NT2/D1 (cell line): ENCODE measurements at regions not wholly inside any gene's neighbourhood (a gene's known extent, or its start where the extent isn't known, plus 50 kb on each side); places are given as distances from the start of the nearest gene placed in this dataset.

Experiments used
- DNase-seq: peaks from one replicate; pipeline ENCODE4 v3.0.0-alpha.2; 2011; ENCODE audit warnings: low read depth, low spot score
- H3K27me3 ChIP-seq: 2 replicates; pipeline ENCODE4 v1.6.0; 2011; ENCODE audit warnings: mild to moderate bottlenecking; ENCODE audit not compliant: insufficient read length, insufficient read depth
- H3K36me3 ChIP-seq: 2 replicates; pipeline ENCODE4 v1.6.1; 2011; ENCODE audit warnings: mild to moderate bottlenecking, low read length, mixed read lengths; ENCODE audit not compliant: insufficient read depth, insufficient read length
- H3K4me1 ChIP-seq: 2 replicates; pipeline ENCODE4 v1.5.1; 2011; ENCODE audit not compliant: insufficient read depth, insufficient read length
- H3K4me3 ChIP-seq: 2 replicates; pipeline ENCODE4 v1.5.1; 2011; ENCODE audit warnings: low read depth; ENCODE audit not compliant: insufficient read length
- H3K9ac ChIP-seq: 2 replicates; pipeline ENCODE4 v1.6.0; 2011; ENCODE audit warnings: low read depth; ENCODE audit not compliant: insufficient read length
- H3K9me3 ChIP-seq: 2 replicates; pipeline ENCODE4 v1.5.1; 2011; ENCODE audit warnings: mild to moderate bottlenecking, low read length; ENCODE audit not compliant: insufficient read depth
- SUZ12 ChIP-seq: IDR thresholded peaks from 2 replicates; pipeline ENCODE4 v1.6.1; 2011; ENCODE audit not compliant: insufficient read length, insufficient read depth; ENCODE audit errors: extremely low read depth
- YY1 ChIP-seq: IDR thresholded peaks from 2 replicates; pipeline ENCODE4 v1.6.1; 2011; ENCODE audit not compliant: insufficient read length, insufficient read depth
- ZNF274 ChIP-seq: IDR thresholded peaks from 2 replicates; pipeline ENCODE4 v1.6.1; 2011; ENCODE audit warnings: mild to moderate bottlenecking, low read depth, low read length

DNA sequence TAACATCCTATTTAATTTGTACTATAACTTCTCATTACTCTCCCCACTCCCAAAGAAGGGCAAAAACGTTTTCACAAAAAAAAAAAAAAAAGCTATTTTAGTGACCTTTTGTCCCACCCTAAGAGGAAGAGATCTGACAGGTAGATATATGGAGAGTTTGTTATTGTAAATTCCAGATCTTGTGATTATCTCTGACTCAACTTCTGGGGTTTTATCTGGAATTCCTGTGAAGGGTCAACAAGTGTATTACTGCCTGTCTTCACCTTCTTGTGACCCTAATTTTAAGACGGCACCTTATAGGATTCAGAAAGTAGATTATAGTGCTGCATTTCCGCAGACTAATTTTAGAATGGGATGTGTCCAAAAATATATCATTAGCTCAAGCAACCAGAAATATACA lies 205.9 kb upstream of the CDIN1 start:
- Histone ChIP-seq H3K36me3 (no peaks in the 10 kb centered on the region), H3K4me1 (no peaks in the 10 kb centered on the region), H3K9ac (no peak overlapping the region), H3K9me3 (no peaks in the 10 kb centered on the region), H3K27me3 (no peaks in the 10 kb centered on the region), H3K4me3 (no peak overlapping the region)
- TF ChIP-seq YY1 = no peak
- no peak for DNase-seq

DNA sequence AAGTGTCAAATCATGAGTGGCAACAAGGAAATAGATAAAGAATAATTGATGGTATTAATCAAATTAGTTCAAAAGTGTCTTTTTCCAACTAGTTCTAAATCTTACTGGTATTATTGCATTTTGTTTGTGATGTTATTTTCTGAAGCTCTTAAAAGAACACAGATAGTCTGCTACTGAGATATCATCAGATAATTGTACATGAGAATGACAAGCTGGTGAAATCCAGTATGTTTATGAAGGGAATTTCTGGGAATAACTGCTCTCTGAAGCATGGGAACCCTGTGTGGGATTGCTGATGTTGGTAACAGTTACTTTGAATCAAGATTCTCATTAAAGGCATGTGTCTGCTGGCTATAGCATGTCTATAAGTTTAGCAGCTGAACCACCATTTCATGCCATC lies 190.3 kb upstream of the CDIN1 start:
- no peak overlapping the region for H3K4me3 ChIP-seq
- no peaks in the 10 kb centered on the region for H3K4me1 ChIP-seq
- no peak overlapping the region for H3K9ac ChIP-seq
- no peaks in the 10 kb centered on the region for H3K9me3 ChIP-seq
- H3K27me3 ChIP-seq = no peaks in the 10 kb centered on the region
- H3K36me3 ChIP-seq = no peaks in the 10 kb centered on the region
- DNase-seq = no peak
- TF ChIP-seq SUZ12 (no peak), ZNF274 (no peak), YY1 (no peak)

GRCh38 chr15:36390491-36390890 lies 188.9 kb upstream of the CDIN1 start:
- no peaks in the 10 kb centered on the region for H3K27me3 ChIP-seq
- no peaks in the 10 kb centered on the region for H3K36me3 ChIP-seq
- no peak for DNase-seq
- H3K9ac ChIP-seq = no peak overlapping the region
- H3K9me3 ChIP-seq = no peaks in the 10 kb centered on the region
- H3K4me1 ChIP-seq = no peaks in the 10 kb centered on the region
- H3K4me3 ChIP-seq = no peak overlapping the region
- no peak for TF ChIP-seq ZNF274
- no peak for TF ChIP-seq SUZ12

GRCh38 chr15:36392676-36393266 lies 186.7 kb upstream of the CDIN1 start:
- Histone ChIP-seq H3K9me3 (no peaks in the 10 kb centered on the region), H3K4me3 (no peak overlapping the region), H3K4me1 (no peaks in the 10 kb centered on the region), H3K27me3 (no peaks in the 10 kb centered on the region), H3K9ac (no peak overlapping the region), H3K36me3 (no peaks in the 10 kb centered on the region)
- no peak for TF ChIP-seq YY1
- TF ChIP-seq SUZ12 = no peak
- TF ChIP-seq ZNF274 = no peak
- no peak for DNase-seq

GRCh38 chr15:36398212-36398611 lies 181.2 kb upstream of the CDIN1 start:
- H3K36me3 ChIP-seq = no peaks in the 10 kb centered on the region
- no peak overlapping the region for H3K9ac ChIP-seq
- H3K4me3 ChIP-seq = no peak overlapping the region
- H3K27me3 ChIP-seq = no peaks in the 10 kb centered on the region
- DNase-seq = no peak
- TF ChIP-seq SUZ12 = no peak
- no peak for TF ChIP-seq ZNF274
- TF ChIP-seq YY1 = no peak
- no peaks in the 10 kb centered on the region for H3K9me3 ChIP-seq
- no peaks in the 10 kb centered on the region for H3K4me1 ChIP-seq

DNA sequence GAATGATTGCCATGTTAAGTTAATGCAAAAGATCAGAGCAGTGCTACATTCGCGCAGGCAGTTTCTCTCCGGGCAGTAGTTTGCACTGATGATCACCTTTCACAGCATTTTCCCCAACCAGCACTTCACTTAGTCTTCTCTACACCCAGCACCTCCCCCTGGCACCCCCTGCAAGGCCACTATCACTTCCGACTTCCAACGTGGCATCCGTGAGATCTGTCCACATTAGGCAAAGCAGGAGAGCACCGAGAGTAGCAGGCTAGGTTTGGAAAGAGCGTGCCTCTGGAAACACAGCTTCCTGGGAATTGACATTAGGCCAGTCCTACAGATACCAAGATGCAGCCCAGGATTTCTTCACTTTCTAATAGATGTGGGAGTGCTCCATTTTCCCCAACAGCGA lies 180.2 kb upstream of the CDIN1 start:
- no peak for TF ChIP-seq YY1
- Histone ChIP-seq H3K9me3 (no peaks in the 10 kb centered on the region), H3K4me1 (no peaks in the 10 kb centered on the region), H3K36me3 (no peaks in the 10 kb centered on the region), H3K9ac (no peak overlapping the region), H3K27me3 (no peaks in the 10 kb centered on the region), H3K4me3 (no peak overlapping the region)
- no peak for DNase-seq

DNA sequence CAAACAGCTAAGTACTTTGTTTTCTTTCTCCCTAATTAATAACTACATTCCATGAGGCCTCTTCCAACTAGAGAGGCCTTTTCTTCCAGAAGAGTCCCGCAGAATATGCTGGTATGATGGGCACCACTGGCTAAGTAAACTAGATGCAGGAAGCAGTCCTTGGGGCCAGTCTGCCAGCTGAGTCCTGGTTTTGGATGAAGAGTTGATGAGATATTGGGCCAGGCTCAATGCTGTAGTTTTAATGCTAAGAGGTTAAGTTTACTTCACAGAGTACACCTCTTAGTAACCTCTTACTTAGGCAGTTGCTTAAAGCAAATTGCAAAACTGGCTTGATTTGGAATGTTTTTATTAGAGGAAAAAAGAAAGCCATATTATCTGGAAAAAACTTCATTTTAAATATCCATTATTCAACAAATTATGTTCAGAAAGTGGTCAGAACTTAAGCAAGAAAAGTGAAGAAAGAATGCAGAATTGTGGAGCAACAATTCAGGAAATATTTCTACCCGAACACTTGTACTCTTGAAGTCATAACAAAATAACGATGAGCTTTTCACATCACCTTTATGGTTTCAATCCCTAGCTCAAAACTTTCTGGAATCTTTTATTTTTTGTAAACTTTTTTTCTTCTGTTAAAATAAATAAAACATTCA lies 178.4 kb upstream of the CDIN1 start:
- no peak overlapping the region for H3K9ac ChIP-seq
- TF ChIP-seq ZNF274 (no peak), YY1 (no peak), SUZ12 (no peak)
- no peaks in the 10 kb centered on the region for H3K36me3 ChIP-seq
- H3K9me3 ChIP-seq = no peaks in the 10 kb centered on the region
- no peak for DNase-seq
- no peaks in the 10 kb centered on the region for H3K4me1 ChIP-seq
- H3K27me3 ChIP-seq = no peaks in the 10 kb centered on the region
- no peak overlapping the region for H3K4me3 ChIP-seq

GRCh38 chr15:36401586-36401966 lies 177.8 kb upstream of the CDIN1 start:
- DNase-seq = no peak
- H3K36me3 ChIP-seq = no peaks in the 10 kb centered on the region
- no peak overlapping the region for H3K4me3 ChIP-seq
- H3K9me3 ChIP-seq = no peaks in the 10 kb centered on the region
- no peaks in the 10 kb centered on the region for H3K4me1 ChIP-seq
- no peak overlapping the region for H3K9ac ChIP-seq
- no peaks in the 10 kb centered on the region for H3K27me3 ChIP-seq
- TF ChIP-seq ZNF274 (no peak), SUZ12 (no peak), YY1 (no peak)
